ENCODE measurements at regions not wholly inside any gene's neighbourhood (a gene's known extent, or its start where the extent isn't known, plus 50 kb on each side); places are given as distances from the start of the nearest gene placed in this dataset.
"Not testable (repeated sequence)": the region's sequence is repeated elsewhere in the genome, so short reads cannot be mapped to it uniquely, and the experiment has no call there.

DNA sequence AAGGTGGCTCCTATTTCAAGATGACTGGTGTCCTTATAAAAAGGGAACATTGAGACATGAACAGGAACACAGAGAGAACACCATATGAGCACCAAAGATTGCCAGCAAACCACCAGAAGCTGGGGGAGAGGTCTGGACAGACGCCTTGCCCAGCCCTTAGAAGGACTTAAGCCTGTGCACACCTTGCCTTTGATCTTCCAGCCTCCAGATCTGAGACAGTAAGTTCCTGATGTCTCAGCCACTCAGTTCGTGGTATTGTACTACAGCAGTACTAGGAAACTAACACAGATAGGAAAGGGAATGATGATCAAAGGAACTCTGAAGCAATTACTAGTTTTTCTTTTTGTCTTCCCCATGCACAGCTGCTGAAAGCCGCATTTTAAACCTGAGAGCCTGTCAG lies 137.3 kb upstream of the FHL2 start:
- DNase-seq (ENCODE audit: low read depth in 2 of 2): no peak

DNA sequence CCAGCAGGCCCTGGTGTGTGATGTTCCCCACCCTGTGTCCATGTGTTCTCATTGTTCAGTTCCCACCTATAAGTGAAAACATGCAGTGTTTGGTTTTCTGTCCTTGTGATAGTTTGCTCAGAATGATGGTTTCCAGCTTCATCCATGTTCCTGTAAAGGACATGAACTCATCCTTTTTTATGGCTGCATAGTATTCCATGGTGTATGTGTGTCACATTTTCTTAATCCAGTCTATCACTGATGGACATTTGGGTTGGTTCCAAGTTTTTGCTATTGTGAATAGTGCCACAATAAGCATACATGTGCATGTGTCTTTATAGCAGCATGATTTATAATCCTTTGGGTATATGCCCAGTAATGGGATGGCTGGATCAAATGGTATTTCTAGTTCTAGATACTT lies 130.4 kb upstream of the FHL2 start:
- DNase-seq (ENCODE audit: low read depth in 2 of 2): not testable (repeated sequence)

DNA sequence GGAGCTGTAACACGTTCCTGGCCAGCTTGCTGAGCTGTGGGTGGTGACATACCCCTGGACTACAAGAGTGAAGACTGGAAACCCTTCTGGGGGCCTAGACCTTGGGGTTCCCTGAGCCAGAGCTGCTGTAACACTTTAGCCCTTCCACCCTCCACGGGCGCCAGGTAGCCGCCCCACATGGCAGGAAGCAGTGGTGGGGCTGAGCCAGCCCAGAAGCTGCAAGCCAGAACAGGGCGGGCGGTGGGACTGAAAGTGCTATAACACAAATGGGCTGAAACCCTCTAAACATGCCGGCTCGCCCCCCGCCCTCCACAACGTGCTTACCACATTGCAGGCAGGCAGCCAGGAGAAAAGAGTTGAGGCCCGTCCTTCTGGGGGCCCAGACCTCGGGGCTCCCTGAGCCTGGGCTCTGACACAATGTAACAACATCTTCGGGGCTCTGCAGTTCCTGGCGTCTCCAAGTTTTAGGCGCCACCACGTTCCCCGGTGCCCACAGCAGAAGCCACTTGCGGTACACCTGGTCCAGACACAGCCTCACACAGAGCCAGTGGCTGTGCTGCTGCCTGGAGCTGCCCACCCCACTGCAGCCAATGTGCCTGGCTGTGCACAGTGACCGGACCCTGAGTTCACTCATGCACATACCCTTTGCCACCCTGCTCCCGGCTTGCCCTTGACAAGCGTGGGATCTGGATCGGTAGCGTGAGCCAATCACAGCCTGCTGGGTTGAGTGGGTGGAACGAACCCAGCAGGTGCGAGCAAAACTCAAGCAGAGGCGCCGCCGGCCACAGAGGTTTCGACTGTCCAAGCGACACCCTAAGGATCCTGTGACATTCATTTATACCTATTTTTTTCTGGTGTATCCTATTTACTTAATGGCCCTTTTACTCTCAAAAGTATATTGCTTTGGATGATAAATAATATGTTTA lies 127.4 kb upstream of the FHL2 start:
- no peak for DNase-seq (ENCODE audit: low read depth in 2 of 2)

DNA sequence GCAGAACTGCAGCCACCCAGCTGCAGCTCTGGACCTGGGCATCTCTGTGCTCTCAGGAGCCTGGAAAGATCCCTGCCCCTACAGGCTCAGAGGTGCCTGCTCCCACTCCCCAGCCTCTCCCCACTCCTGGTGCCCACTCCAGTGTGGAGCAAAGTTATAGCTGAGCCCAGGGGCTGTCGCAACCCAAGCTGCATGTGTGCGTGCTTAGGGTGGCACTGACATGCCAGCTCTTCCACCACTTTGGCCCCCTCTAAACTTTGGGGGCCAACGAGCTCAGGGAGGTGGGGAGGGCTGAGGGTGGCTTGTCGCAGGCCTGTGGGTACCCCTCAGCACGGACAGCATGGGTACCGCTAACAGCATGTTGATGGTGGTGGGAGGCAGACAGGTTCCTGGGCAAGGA lies 126.3 kb upstream of the FHL2 start:
- DNase-seq (ENCODE audit: low read depth in 2 of 2): no peak

DNA sequence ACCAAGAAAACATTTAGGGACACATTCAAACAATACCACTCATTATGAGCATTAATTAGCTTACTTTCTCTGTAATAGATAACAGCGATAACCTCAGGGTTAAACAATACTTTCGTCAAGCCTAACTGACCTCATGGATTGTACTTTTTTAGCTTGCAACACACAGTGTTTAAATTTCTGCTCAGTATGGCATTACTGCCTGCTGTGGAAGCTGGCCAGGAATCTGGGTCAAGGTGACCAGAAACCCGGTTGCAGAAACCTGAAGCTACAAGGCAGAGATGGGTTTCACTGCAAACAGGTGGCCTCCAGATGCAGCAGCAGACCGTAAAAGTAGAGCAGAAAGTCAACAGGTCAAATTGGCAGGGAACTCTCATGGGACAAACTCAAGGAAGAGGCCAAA lies 123.8 kb upstream of the FHL2 start:
- no peak for DNase-seq (ENCODE audit: low read depth in 2 of 2)

DNA sequence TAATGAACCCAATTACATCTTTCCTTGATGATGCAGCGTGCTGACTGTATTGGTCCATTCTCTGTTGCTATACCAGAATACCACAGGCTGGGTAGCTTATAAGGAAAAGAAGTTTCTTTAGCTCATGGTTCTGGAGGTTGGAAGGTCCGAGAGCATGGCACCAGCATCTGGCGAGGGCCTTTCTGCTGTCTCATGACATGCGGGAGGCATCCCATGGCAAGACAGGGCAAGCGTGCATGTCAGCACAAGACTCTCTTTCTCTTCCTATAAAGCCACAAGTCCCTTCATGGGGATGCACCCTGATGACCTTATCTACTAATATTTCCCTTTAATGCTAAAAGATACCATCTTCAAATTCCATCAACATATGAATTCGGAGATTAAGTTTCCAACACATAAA lies 122.8 kb upstream of the FHL2 start:
- no peak for DNase-seq (ENCODE audit: low read depth in 2 of 2)

DNA sequence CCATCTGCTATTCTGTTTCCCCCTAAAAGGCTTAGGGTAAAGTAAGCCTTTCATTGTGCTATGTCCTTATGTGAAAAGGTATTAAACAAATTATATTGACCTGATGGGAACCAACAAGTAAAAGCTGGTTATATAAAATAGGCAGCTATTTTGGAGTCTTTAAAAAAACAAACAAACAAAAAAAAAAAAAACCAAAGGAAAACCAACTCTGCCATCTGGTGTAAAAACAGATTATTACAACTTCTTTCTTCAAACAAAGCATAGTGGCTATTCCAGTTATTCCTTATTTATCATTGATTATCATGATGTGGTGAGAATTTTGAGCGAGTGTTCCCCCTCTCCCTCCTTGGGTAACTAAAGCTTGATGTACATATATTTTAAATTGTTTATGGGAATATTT lies 122.3 kb upstream of the FHL2 start:
- no peak for DNase-seq (ENCODE audit: low read depth in 2 of 2)

DNA sequence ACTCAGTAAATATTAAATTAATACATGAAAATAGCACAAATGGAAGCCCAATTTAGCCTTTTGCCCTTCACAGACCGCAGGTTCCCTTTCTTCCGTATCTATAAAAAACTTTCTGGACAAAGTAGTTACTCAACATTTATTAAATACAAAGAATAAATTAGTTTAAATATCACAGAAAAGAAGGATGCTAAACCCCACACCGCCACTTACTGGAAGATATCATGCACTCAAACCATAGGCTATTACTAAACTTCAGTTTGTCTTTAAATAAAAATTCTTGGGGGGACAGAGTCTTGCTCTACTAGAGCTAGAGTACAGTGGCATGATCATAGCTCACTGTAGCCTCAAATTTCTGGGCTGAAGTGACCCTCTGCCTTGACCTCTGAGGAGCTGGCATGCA lies 120.7 kb upstream of the FHL2 start:
- no peak for DNase-seq (ENCODE audit: low read depth in 2 of 2)

DNA sequence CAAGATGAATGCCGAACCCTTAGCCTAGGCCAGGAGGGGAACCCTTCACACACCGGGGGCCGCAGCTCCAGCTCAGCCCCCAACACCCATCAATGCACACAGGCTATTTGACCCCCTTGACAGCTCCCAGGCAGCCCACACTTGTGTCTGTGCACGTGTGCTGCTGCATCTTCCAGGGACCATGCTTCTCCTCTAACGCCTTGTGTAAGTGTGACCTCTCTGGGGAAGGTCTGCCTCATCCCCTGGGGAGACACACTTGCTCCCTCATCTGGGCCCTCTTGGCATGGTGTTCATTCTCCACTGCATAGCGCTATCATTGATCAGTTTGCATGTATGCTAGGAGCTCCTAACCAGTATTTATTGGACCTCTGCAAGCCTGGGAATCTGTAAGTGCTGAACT lies 120.0 kb upstream of the FHL2 start:
- DNase-seq (ENCODE audit: low read depth in 2 of 2): no peak

DNA sequence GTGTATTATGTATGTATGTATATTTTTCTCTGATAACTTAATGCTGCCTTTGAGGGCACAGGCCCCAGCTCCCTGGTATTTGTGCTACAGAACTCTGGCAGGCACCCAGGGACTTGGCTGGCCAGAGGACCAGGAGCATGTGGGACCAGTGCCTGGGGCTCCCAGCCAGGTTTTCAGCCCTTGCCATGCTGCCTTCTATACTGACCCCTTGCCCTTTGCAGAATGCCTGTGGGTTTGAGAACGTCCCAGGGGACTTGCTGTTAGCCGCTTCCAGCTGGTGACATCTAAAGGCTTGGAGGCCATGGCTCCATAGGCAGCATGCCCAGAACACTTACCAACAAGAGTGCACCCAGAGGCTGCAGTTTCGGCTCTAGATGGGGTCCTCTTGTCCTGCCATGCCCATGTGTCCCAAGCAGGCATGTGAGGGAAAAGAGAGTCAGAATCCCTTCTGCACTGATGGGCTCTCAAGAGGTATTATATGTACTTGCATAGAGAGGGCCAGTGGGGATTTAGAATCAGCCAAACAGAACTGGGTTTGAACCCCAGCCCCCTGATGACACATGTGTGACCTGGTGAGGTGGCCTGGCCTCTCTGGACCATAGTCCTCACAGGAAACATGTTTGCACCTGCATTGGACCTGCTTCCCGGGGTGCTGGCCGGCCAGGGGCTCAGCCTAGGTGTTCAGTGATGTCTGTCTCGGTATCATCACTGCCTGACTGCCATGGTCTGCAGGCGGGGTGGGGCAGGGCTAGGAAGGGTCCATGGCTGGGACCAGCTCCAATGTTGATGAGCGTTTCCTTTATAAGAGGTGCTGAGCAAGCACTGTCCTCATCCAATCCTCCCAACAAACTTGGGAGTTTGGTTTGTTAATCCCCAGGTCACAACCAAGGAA lies 119.2 kb upstream of the FHL2 start:
- DNase-seq (ENCODE audit: low read depth in 2 of 2): no peak

DNA sequence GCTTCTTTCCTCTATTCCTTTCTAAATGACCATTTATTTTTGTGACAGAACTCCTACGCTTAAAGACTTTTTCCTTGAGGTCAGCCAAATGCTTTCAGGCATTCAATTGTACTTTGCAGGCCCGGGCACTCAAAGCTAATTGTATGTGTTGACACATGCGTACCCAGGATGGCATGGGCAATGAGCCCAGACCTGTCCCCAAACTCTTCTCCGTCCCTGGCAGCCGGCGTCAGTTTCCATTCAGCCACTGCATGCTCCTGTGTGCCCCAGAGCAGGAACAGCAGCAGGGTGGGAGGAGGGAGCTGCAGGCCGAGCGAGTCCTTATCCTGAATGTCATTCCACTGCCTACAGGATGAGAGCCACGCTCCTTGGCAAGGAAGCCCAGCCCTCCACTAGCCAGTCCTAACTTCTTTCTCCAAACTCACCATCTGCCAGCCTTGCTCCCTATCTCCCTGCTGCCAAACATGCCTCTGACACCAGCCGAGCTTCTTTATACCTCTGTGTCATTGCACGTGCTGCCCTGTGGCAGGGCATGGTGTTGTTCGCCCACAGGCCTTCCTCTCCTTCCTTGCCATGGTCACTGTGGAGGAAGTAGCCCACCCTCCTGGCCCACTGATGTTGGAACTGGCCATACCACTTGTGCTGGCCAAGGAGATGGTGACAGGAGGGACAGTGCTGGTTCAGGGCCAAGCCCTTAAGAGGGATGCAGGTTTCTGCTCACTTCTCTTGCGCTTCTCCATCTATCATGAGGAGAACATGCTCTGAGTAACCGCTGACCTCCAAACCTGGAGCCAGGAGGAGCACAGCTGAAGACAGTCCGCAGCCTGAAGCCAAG lies 116.9 kb upstream of the FHL2 start:
- DNase-seq (ENCODE audit: low read depth in 2 of 2): no peak

DNA sequence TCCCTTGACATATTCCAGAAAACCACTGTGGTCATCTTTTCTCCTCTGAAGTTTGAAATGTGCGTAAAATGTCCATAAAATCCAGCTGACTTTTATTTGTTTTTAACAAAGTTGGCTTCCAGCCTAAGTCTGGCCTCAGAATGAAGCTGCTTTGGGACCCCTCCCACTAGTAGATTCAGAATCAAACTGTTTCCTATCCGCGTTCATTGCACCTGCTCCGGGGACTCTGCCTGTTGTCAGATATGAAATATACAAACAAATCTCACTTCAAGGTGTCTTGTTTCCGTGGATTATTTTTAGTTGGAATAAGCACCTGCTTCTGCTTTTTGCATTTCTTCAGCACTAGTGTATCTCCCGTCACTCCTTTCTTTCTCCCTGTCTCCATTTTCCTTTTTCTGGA lies 115.7 kb upstream of the FHL2 start:
- no peak for DNase-seq (ENCODE audit: low read depth in 2 of 2)

DNA sequence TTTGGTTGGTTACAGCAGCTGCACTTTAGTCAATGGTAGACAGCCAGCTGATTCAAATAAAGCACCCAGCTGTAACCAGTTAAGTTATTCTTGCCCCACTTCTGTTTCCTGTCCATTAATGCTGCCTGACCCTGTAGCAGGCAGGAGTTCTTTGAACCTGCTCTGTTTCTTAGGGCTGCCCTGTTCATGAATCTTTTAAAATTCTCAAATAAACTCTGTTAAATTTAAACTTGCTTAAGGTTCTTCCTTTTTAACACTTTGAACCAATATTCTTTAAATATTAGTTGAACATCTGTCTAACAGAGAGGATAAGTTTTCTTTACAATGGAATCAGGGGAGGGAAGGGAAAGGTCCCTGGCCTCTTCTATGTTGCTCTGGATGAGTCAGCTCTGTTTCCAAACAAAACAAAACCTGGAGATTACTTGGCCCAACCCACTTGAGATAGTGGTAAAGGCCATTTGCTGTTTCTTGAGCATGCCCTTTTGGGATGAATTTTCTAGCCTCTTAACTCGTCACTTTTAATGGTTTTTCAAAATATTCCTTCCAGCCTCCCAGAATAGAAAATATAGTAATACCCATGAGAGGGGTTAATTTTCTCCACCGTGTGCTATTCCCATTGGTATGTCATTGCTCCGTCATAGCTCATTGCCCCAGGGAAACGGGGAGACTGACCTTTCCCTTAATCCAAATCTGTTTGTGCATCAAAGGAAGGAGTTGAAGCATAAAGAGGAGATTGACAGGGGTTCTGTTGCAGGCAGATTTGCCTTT lies 112.1 kb upstream of the FHL2 start:
- DNase-seq (ENCODE audit: low read depth in 2 of 2): no peak

DNA sequence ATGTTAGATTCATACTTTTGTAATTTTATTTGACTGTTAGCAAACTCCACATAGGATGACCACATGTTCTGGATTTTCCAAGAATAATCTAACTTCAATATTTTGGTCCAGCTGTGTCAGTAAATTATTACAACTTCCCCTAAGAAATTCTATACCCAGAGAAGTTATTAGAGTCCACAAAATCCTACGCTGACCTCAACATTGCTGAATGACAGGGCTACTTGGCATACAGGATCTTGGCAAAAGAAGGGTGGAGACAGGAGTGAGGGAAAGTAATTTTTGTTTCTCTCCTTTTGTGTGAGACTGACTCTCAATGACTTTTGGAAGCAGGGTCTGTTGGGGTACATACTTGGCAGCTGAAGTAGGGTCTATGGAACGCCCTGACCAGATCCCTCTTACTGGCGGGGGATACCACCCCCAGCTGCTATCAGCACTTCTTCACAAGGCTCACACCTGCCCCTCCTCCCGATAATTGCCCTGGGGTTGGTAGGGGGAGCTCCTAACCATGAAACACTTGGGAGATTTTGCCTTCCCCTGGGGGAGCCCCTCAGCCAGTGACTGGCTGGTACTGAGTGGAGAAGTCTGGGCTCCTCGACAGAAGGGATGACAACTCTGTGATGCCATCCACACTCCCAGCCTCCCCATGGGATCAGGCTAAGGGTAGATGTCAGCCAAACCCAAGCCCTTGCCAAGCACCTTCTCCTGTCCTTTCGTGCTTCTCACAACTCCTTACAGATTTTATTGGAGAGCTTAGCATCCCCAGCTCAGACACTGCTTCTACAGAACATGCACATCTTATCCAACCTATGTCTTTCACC lies 110.6 kb upstream of the FHL2 start:
- no peak for DNase-seq (ENCODE audit: low read depth in 2 of 2)

DNA sequence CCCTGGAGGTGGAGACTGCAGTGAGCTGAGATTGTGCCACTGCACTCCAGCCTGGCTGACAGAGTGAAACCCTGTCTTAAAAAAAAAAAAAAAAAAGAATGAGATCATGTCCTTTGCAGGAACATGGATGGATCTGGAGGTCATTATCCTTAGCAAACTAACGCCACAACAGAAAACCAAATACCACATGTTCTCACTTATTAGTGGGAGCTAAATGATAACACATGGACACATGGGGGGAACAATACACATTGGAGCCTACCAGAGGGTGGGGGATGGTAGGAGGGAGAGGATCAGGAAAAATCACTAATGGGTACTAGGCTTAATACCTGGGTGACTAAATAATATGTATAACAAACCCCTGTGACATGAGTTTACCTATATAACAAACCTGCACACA lies 108.0 kb upstream of the FHL2 start:
- not testable (repeated sequence) for DNase-seq (ENCODE audit: low read depth in 2 of 2)

DNA sequence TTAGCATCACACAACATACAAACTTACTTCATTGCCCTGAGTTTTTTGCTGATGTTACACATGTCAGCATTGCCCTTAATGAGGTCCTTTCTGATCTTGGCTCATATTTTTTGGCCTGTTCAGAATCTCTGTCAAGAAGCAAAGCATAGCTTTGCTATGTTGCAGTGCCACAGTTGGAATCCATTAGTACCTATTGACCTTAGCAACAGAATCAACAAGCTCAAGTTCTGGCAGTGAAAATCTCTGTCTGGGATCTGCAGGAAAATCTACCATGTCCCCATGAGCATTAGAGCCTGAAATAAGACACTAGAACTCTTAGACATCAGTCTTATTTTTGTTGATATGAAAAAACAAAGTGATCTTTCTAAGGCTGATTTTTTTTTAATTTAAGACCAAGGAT lies 105.6 kb upstream of the FHL2 start:
- DNase-seq (ENCODE audit: low read depth in 2 of 2): no peak

DNA sequence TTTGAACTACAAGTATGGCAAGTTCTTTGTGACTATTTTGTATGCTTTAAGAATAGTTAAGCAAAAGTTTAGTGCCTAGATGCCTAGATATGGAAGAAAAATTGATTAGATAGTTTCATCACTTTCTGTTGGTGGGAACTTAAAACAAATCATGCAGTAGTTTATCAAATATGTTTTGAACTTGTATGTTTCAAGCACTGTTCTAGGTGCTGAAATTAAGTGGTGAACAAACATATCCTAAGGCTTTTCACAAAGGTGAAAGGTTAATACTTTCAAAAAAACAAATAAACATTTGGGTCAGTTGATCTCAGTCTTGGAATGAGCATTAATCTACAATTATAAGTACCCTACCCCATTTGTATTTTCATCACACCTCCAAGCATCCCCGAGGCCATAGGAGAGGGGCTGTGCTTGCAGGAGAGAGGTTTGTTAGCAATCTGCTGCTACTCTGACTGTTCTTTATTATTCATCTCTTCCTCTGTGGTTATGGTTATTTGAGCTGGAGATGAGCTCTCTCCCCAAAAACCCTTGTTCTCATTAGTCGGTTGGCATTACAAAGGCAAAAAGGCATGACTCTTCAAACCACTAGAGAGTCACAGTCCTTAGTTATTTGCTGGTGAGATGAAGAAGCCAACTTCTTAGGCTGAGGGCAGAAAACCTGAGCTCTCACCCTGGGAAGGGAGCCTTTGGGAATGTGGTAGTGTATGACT lies 103.9 kb upstream of the FHL2 start:
- DNase-seq (ENCODE audit: low read depth in 2 of 2): no peak

DNA sequence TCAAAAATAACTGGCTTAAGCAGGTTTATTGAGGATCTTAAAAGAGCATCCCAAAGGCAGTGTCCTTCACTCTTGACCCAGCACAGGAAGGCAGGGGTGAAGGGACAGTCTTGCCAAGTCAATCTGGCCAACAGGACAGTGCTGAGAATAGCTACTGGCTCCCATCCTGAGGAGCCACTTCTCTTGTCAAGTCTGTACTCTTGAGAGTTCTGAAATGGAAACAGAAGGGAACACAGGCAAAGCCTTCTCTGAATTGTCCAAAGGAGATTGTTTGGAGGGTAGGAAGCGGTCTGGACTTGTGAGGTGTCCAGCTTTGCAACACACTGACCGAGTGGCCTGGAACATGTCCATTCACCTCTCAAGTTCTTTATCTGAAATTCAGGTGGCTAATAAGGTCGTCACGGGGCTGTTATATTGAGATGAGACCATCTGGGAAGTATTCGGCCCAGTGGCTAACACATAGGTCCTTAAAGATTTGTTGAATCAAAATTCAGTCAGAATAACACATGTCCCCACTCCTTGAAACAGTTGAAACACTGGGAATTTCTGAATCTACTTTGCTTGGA lies 99.5 kb upstream of the FHL2 start:
- no peak for DNase-seq (ENCODE audit: low read depth in 2 of 2)

DNA sequence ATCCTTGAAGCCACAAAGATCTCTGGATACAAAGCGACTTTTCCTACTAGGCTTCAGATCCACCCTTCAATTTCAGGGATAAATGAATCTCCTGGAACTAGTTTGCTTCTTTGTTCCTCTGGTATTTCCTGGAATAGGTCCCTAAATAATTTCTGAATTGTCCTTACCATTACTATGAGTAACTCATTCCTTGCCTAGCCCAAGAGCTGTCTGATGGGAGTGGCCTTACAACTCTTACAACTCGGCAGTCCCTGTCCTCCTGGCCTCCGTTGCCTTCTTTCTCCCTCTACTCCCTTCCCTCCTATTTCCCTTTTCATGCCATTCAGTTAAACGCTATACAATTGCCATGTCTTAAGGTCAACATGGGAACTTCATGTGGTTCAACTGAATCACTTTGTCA lies 98.2 kb upstream of the FHL2 start:
- no peak for DNase-seq (ENCODE audit: low read depth in 2 of 2)
